HEK293 (cell line): ENCODE measurements at regions not wholly inside any gene's neighbourhood (a gene's known extent, or its start where the extent isn't known, plus 50 kb on each side); places are given as distances from the start of the nearest gene placed in this dataset.

Source experiments
- WT1 ChIP-seq: fragments of 450-650 bp; formaldehyde crosslinking; IDR thresholded peaks from 2 replicates; pipeline ENCODE4 v1.5.1; 2016; ENCODE audit warnings: missing biosample characterization, missing genetic modification characterization
- ZFP37 ChIP-seq: fragments of 450-650 bp; formaldehyde crosslinking; IDR thresholded peaks from 2 replicates; pipeline ENCODE4 v1.5.1; 2016; ENCODE audit warnings: missing biosample characterization, missing genetic modification characterization
- ZNF175 ChIP-seq: fragments of 450-650 bp; formaldehyde crosslinking; IDR thresholded peaks from 2 replicates; pipeline ENCODE4 v1.5.1; 2016; ENCODE audit warnings: missing biosample characterization, missing genetic modification characterization
- ZNF2 ChIP-seq: fragments of 450-650 bp; formaldehyde crosslinking; IDR thresholded peaks from 2 replicates; pipeline ENCODE4 v1.5.1; 2016; ENCODE audit warnings: missing biosample characterization, missing genetic modification characterization
- ZNF274 ChIP-seq, 2 experiments: fragments of 200-500 bp in 1 of 2; fragments of 450-650 bp in 1 of 2; sonication (Bioruptor generic) in 1 of 2; formaldehyde crosslinking in 1 of 2; IDR thresholded peaks; 2 replicates each; pipeline versions ENCODE4 v1.5.1 to v1.6.1; 2014 to 2016; ENCODE audit warnings: borderline replicate concordance in 1 of 2, inconsistent platforms in 1 of 2, low read length in 1 of 2, missing biosample characterization in 1 of 2, missing genetic modification characterization in 1 of 2
- ZNF292 ChIP-seq: fragments of 450-650 bp; formaldehyde crosslinking; IDR thresholded peaks from 2 replicates; pipeline ENCODE4 v1.5.1; 2016; ENCODE audit warnings: low read depth, missing biosample characterization, missing genetic modification characterization, borderline replicate concordance
- TF ChIP-seq, protein P1 (sequence below): fragments of 450-650 bp; formaldehyde crosslinking; IDR thresholded peaks from 2 replicates; pipeline ENCODE4 v1.5.1; 2016; ENCODE audit warnings: missing biosample characterization, missing genetic modification characterization

DNA sequence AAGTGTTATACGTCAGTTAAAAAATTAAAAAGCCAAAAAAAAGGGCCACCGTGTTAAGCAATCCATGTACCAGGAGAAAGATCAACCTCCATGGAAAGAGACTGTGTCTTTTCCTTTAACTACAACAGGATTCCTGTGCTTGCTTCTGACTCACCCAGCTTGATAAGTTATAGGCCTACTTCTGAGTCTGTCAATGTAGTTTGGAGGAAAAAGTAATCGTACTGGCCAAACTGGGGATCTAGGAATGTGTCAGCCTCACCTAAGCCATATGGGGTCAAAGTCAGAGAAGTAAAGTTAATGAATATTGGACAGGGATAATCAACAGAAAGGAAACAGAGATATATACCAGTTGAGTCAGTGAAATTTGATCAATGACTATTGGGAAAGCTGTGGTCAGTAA lies 470.8 kb upstream of the SLIT2 start:
- TF ChIP-seq, protein P1, sequence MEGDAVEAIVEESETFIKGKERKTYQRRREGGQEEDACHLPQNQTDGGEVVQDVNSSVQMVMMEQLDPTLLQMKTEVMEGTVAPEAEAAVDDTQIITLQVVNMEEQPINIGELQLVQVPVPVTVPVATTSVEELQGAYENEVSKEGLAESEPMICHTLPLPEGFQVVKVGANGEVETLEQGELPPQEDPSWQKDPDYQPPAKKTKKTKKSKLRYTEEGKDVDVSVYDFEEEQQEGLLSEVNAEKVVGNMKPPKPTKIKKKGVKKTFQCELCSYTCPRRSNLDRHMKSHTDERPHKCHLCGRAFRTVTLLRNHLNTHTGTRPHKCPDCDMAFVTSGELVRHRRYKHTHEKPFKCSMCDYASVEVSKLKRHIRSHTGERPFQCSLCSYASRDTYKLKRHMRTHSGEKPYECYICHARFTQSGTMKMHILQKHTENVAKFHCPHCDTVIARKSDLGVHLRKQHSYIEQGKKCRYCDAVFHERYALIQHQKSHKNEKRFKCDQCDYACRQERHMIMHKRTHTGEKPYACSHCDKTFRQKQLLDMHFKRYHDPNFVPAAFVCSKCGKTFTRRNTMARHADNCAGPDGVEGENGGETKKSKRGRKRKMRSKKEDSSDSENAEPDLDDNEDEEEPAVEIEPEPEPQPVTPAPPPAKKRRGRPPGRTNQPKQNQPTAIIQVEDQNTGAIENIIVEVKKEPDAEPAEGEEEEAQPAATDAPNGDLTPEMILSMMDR: no peak
- no peak for TF ChIP-seq ZNF274 (IDR thresholded peaks at IDR 0.05; ENCODE audit: low read length)
- no peak for TF ChIP-seq ZNF274 (tag by site-specific recombination; IDR thresholded peaks at IDR 0.05; ENCODE audit: borderline replicate concordance)
- no peak for TF ChIP-seq WT1 (tag by site-specific recombination)
- TF ChIP-seq ZNF2 (tag by site-specific recombination): no peak
- no peak for TF ChIP-seq ZFP37
- no peak for TF ChIP-seq ZNF292 (tag by site-specific recombination)
- no peak for TF ChIP-seq ZNF175
